Thymus (tissue), 11 donors: ENCODE measurements at regions not wholly inside any gene's neighbourhood (a gene's known extent, or its start where the extent isn't known, plus 50 kb on each side); places are given as distances from the start of the nearest gene placed in this dataset.

Source experiments
- DNase-seq, 9 donors: peaks; one replicate each; pipeline ENCODE4 v3.0.0-alpha.2; 2013; ENCODE audit warnings: low spot score in 9 of 9, low read depth in 6 of 9, missing footprints in 1 of 9
- H3K27ac ChIP-seq, 2 donors: one replicate each; pipeline ENCODE4 v1.5.1; 2013; ENCODE audit warnings: control low read depth in 1 of 2, low read depth in 1 of 2, low read length in 1 of 2, mild to moderate bottlenecking in 1 of 2, moderate library complexity in 1 of 2
- H3K27me3 ChIP-seq, 2 donors: one replicate each; pipeline ENCODE4 v1.5.1; 2013; ENCODE audit warnings: low read length in 1 of 2; ENCODE audit not compliant: control insufficient read depth in 2 of 2, insufficient read depth in 1 of 2
- H3K36me3 ChIP-seq, 2 donors: one replicate each; pipeline ENCODE4 v1.5.1; 2013; ENCODE audit warnings: low read length in 1 of 2, mild to moderate bottlenecking in 1 of 2, moderate library complexity in 1 of 2; ENCODE audit not compliant: control insufficient read depth in 2 of 2, insufficient read depth in 2 of 2
- H3K4me1 ChIP-seq, 2 donors: one replicate each; pipeline ENCODE4 v1.5.1; 2013; ENCODE audit warnings: low read length in 2 of 2; ENCODE audit not compliant: control insufficient read depth in 2 of 2, insufficient read depth in 2 of 2
- H3K4me3 ChIP-seq, 2 donors: one replicate each; pipeline ENCODE4 v1.5.1; 2013; ENCODE audit warnings: low read length in 2 of 2, control low read depth in 1 of 2, mild to moderate bottlenecking in 1 of 2
- H3K9me3 ChIP-seq, 2 donors: one replicate each; pipeline ENCODE4 v1.5.1; 2013; ENCODE audit warnings: low read length in 1 of 2, mild to moderate bottlenecking in 1 of 2; ENCODE audit not compliant: control insufficient read depth in 2 of 2, insufficient read depth in 1 of 2
- WGBS: extraction: QIAGEN DNeasy Blood & Tissue Kit; methylation state at CpG from one replicate; pipeline ENCODE4 v1.1.7; 2013; 5-methylcytosine and 5-hydroxymethylcytosine counted together
- donor health status: healthy.

- Histone ChIP-seq H3K9me3 (no peaks in the 10 kb centered on the region), H3K4me3 (no peak overlapping the region), H3K27me3 (no peaks in the 10 kb centered on the region), H3K4me1 (no peaks in the 10 kb centered on the region), H3K27ac (no peak overlapping the region), H3K36me3 (no peaks in the 10 kb centered on the region)
- DNase-seq, result no peak
- 90% methylated on average over 2 of the region's 2 CpGs for WGBS
Observed at GRCh38 chr14:27067961-27068360, 470.1 kb upstream of the NOVA1 start.

- H3K4me1 ChIP-seq, result no peaks in the 10 kb centered on the region
- 78% methylated on average over 5 of the region's 5 CpGs for WGBS
Observed at GRCh38 chr14:27072589-27072988, 474.8 kb upstream of the NOVA1 start.

GRCh38 chr14:27075503-27075902 lies 477.7 kb upstream of the NOVA1 start:
- DNase-seq, result no peak
- WGBS, result 94% methylated on average over 1 of the region's 1 CpG
- Histone ChIP-seq H3K27me3 (no peaks in the 10 kb centered on the region), H3K9me3 (no peaks in the 10 kb centered on the region), H3K4me1 (no peaks in the 10 kb centered on the region), H3K27ac (no peak overlapping the region), H3K36me3 (no peaks in the 10 kb centered on the region), H3K4me3 (no peak overlapping the region)

More at GRCh38 chr14:27072589-27072988, 474.8 kb upstream of the NOVA1 start:
- no peak overlapping the region for H3K27ac ChIP-seq
- H3K36me3 ChIP-seq, result no peaks in the 10 kb centered on the region
- DNase-seq, result no peak
- no peak overlapping the region for H3K4me3 ChIP-seq
- no peaks in the 10 kb centered on the region for H3K27me3 ChIP-seq
- H3K9me3 ChIP-seq, result no peaks in the 10 kb centered on the region

GRCh38 chr14:27077214-27077613 lies 479.4 kb upstream of the NOVA1 start:
- Histone ChIP-seq H3K4me3 (no peak overlapping the region), H3K4me1 (no peaks in the 10 kb centered on the region), H3K36me3 (no peaks in the 10 kb centered on the region), H3K27me3 (no peaks in the 10 kb centered on the region), H3K27ac (no peak overlapping the region), H3K9me3 (no peaks in the 10 kb centered on the region)
- 78% methylated on average over 1 of the region's 1 CpG for WGBS
- no peak for DNase-seq

GRCh38 chr14:27077710-27078109 lies 479.9 kb upstream of the NOVA1 start:
- no peaks in the 10 kb centered on the region for H3K4me1 ChIP-seq

GRCh38 chr14:27078191-27078590 lies 480.4 kb upstream of the NOVA1 start:
- no peaks in the 10 kb centered on the region for H3K27me3 ChIP-seq

More at GRCh38 chr14:27077710-27078109, 479.9 kb upstream of the NOVA1 start:
- Histone ChIP-seq H3K27ac (no peak overlapping the region), H3K4me3 (no peak overlapping the region), H3K9me3 (no peaks in the 10 kb centered on the region), H3K36me3 (no peaks in the 10 kb centered on the region), H3K27me3 (no peaks in the 10 kb centered on the region)
- DNase-seq, result no peak
- WGBS, result 38% methylated on average over 2 of the region's 2 CpGs

GRCh38 chr14:27079716-27080115 lies 481.9 kb upstream of the NOVA1 start:
- Histone ChIP-seq H3K27ac (no peak overlapping the region), H3K4me1 (no peaks in the 10 kb centered on the region), H3K36me3 (no peaks in the 10 kb centered on the region), H3K9me3 (no peaks in the 10 kb centered on the region), H3K27me3 (no peaks in the 10 kb centered on the region), H3K4me3 (no peak overlapping the region)
- 95% methylated on average over 1 of the region's 1 CpG for WGBS
- no peak for DNase-seq

More at GRCh38 chr14:27078191-27078590, 480.4 kb upstream of the NOVA1 start:
- DNase-seq, result no peak
- Histone ChIP-seq H3K4me1 (no peaks in the 10 kb centered on the region), H3K27ac (no peak overlapping the region), H3K4me3 (no peak overlapping the region), H3K9me3 (no peaks in the 10 kb centered on the region), H3K36me3 (no peaks in the 10 kb centered on the region)
- WGBS, result 86% methylated on average over 4 of the region's 4 CpGs

- H3K27me3 ChIP-seq, result no peaks in the 10 kb centered on the region
- H3K4me1 ChIP-seq, result no peaks in the 10 kb centered on the region
- 85% methylated on average over 3 of the region's 3 CpGs for WGBS
- no peak overlapping the region for H3K4me3 ChIP-seq
- H3K9me3 ChIP-seq, result no peaks in the 10 kb centered on the region
- DNase-seq, result no peak
- no peak overlapping the region for H3K27ac ChIP-seq
- no peaks in the 10 kb centered on the region for H3K36me3 ChIP-seq
Observed at GRCh38 chr14:27085500-27085899, 487.7 kb upstream of the NOVA1 start.

- H3K4me1 ChIP-seq, result no peaks in the 10 kb centered on the region
- H3K4me3 ChIP-seq, result no peak overlapping the region
- 90% methylated on average over 3 of the region's 3 CpGs for WGBS
- DNase-seq, result no peak
- H3K27ac ChIP-seq, result no peak overlapping the region
- H3K9me3 ChIP-seq, result no peaks in the 10 kb centered on the region
- no peaks in the 10 kb centered on the region for H3K27me3 ChIP-seq
- no peaks in the 10 kb centered on the region for H3K36me3 ChIP-seq
Observed at GRCh38 chr14:27090716-27091115, 492.9 kb upstream of the NOVA1 start.

- Histone ChIP-seq H3K4me3 (no peak overlapping the region), H3K27me3 (no peaks in the 10 kb centered on the region), H3K27ac (no peak overlapping the region), H3K36me3 (no peaks in the 10 kb centered on the region), H3K9me3 (no peaks in the 10 kb centered on the region), H3K4me1 (no peaks in the 10 kb centered on the region)
- DNase-seq, result no peak
- WGBS, result 72% methylated on average over 5 of the region's 5 CpGs
Observed at GRCh38 chr14:27091973-27092372, 494.1 kb upstream of the NOVA1 start.
